ENCODE measurements at regions not wholly inside any gene's neighbourhood (a gene's known extent, or its start where the extent isn't known, plus 50 kb on each side); places are given as distances from the start of the nearest gene placed in this dataset.
"Not testable (repeated sequence)": the region's sequence is repeated elsewhere in the genome, so short reads cannot be mapped to it uniquely, and the experiment has no call there.

- DNase-seq, result no peak
Measured at GRCh38 chr5:30581198-30581935, 612.1 kb upstream of the CDH6 start.

DNA sequence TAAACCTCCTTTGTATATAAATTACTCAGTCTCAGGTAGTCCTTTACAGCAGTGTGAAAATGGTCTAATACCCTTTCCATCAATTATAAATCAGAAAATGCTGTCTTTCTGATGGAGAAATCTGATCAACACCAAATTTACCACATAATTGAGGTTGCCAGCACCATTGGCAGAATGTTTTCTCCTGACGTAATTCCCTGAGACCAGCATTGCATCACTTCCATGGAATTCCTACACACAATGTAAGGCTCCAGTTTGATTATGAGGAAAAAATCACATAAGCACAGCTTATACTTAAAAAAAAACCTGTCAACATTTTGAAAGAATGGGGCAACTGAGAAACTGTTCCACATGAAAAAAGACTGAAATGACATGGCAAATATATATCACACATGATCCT lies 618.7 kb upstream of the CDH6 start:
- no peak for DNase-seq

- no peak for DNase-seq
Measured at GRCh38 chr5:30572279-30572678, 621.2 kb upstream of the CDH6 start.

DNA sequence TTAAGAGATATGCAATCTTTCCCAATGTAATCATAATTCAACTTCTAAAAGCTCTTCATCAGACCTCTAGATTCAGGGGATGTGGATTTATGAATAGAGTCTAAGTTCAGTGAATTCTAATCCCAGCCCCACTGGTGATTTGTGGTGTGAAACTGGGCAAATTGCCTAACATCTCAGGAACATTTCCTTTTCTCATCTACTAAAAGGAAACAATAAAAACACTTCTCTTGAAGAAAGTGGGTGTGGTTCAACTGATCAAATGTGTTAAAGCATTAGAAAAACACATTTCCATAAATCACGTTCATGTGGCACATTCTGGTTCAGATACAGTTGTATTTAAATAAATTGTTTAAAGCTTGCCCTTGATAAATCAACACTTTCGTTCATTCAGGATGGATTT lies 631.7 kb upstream of the CDH6 start:
- DNase-seq, result no peak

DNA sequence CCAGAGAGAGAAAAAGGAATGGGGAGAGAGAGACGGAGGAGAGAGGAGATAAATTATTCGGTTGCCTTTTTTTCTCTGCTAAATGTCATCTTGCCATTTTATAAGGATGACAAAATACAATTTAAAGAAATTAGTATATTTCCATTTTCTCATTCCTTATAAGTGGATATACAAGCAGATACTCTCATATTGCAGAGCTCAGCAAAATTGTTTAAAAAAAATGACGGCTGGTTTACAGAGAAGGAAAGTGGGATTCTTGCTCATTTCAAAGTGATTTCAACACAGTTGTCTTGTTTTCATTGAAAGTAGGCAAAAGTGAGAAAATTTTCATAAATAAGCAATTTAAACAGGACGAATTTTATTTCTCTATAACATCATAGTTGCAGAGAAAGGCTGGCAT lies 641.9 kb upstream of the CDH6 start:
- DNase-seq, result no peak

GRCh38 chr5:30548580-30549305 lies 644.7 kb upstream of the CDH6 start:
- DNase-seq, result no peak

DNA sequence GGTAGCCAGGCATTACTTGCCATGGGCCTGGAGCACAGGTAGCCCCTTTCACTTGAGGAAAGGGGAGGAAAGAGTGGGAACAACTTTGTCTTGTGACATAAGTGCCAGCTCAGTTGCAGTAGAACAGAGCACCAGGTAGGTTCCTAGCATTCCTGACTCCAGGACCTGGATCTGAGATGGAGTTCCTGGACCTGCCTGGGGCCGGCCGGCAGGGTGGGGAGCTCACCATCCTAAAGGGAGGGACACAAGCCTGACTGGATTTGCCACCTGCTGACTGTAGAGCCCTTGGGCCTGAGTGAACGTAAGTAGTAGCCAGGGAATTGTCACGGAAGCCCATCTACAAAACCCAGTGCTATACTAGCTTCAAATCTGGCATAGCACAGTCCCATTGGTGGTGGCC lies 653.3 kb upstream of the CDH6 start:
- DNase-seq, result no peak

DNA sequence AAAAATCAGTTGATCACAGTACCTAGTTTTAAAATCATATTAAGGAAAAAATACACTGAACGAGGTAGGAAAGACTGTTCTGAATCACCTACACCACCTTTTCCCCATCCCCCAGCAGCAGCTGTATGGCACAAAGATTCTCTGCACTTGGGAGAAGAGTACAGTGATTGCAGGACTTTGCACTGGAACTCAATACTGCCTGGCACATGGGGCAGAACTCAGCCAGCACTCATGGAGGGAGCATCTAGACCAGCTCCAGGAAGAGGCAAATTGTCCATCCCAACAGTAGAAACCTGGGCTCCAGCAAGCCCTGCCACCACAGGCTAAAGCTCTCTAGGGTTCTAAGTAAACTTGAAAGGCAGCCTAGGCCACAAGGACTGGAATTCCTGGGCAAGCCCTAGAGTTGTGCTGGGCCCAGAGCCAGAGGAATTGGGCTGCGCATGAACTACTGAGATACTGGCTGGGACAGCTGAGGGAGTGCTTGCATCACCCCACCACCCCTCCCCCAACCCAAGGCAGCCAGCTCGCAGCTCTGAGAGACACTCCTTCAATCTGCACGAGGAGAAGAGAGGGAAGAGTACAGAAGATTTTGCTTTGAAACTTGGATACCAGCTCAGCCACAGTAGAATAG lies 654.4 kb upstream of the CDH6 start:
- no peak for DNase-seq

DNA sequence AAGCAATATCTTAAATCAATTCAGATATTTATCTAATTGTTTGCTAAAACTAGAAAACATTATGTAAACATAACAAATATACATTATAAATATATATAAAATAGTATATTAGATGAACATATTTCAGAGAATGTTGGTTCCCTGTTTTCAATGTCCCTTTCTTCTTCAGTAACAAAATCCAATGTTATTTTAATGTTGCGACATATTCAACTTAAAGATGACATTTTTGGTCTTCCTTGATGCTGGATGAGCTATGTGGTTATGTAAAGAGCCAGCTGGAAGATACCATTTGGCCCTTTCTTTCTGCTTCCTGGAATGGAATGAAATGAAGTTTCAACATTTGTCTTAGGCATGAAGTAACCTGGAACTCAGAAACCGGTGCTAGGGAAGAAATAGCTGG lies 668.1 kb upstream of the CDH6 start:
- DNase-seq, result no peak

GRCh38 chr5:30524428-30524827 lies 669.1 kb upstream of the CDH6 start:
- no peak for DNase-seq

DNA sequence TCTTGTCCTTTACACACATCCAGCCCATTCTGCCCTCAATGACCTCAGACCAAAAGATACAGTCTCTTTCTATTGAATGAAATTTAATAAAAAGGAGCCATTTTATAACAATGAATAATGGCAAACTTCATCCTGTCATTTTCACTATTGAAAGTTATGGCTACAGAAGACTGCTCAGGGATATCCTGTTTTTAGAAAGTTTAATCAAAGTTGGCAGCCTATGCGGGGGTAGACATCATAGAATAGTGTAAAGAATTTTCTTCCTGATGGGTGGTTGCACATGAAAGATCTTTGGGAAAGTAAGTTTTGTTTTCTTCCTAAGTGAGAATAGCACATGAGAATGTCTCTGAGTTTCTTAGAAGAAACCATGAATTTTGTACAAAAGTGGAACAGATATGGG lies 670.4 kb upstream of the CDH6 start:
- DNase-seq, result no peak

GRCh38 chr5:30505014-30505886 lies 688.2 kb upstream of the CDH6 start:
- peak; percentile 61 for DNase-seq

- no peak for DNase-seq
Measured at GRCh38 chr5:30502277-30502676, 691.2 kb upstream of the CDH6 start.

GRCh38 chr5:30501065-30501464 lies 692.4 kb upstream of the CDH6 start:
- no peak for DNase-seq

DNA sequence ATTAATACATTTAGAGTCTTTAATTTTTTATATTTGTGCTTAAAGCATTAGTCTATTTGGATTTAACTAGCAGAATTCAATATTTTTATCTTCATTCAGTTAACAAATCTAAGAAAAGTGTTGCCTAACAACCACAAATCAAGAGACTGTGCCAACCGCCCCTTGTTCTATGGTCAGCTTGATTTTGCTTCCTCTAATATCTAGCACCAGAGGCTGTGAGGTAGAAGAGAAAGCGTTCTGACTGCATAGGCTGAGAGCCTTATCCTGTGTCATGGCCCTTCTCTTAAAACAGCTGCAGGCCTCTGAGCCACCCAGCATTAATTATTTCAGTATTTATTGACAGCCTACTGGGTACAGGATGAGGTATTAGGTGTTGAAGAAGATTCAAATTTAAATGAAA lies 693.0 kb upstream of the CDH6 start:
- DNase-seq, result no peak

DNA sequence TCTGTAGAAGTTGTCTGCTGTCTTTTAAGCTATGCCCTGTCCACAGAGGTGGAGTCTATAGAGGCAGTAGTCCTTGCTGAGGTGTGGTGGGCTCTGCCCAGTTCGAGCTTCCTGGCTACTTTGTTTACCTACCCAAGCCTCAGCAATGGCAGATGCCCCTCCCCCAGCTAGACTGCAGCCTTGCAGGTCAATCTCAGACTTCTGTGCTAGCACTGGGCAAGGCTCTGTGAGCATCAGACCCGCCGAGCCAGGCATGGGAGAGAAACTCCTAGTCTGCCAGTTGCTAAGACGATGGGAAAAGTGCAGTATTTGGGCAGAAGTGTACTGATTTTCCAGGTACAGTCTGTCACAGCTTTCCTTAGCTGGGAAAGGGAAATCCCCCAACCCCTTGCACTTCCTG lies 694.1 kb upstream of the CDH6 start:
- DNase-seq, result no peak

DNA sequence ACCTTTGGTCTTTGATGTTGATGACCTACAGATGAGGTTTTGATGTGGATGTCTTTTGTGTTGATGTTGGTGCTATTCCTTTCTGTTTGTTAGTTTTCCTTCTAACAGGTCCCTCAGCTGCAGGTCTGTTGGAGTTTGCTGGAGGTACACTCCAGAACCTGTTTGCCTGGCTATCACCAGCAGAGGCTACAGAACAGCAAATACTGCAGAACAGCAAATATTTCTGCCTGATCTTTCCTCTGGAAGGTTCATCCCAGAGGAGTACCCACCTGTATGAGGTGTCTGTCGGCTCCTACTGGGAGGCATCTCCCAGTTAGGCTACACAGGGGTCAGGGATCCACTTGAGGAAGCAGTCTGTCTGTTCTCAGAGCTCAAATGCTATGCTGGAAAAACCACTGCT lies 694.5 kb upstream of the CDH6 start:
- DNase-seq, result no peak

GRCh38 chr5:30498509-30498908 lies 695.0 kb upstream of the CDH6 start:
- DNase-seq, result not testable (repeated sequence)

- DNase-seq, result not testable (repeated sequence)
Measured at GRCh38 chr5:30494113-30494512, 699.4 kb upstream of the CDH6 start.

GRCh38 chr5:30479104-30479503 lies 714.4 kb upstream of the CDH6 start:
- DNase-seq, result no peak

- DNase-seq, result no peak
Measured at GRCh38 chr5:30475429-30475828, 718.1 kb upstream of the CDH6 start.

GRCh38 chr5:30469691-30470090 lies 723.8 kb upstream of the CDH6 start:
- DNase-seq, result no peak

DNA sequence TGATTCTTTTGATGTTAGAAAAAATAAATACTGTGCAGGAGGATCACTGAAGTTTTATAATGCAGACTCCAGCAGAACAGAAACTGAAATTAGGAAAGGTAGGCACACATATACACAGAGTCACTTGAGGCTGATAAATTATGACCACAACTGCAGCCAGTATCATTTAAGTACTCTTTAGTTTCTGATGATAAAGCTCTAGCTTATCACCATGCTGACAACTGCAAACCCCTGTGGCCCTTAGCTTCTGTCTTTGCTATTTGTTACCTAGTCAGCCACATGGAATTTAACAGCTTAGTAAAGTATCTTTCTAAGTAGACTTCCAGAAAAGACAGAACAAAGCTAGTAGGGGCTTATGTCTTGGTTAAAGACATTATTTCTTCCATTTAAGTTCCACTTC lies 734.8 kb upstream of the CDH6 start:
- no peak for DNase-seq
